HG02852 (cell line): ENCODE measurements at regions not wholly inside any gene's neighbourhood (a gene's known extent, or its start where the extent isn't known, plus 50 kb on each side); places are given as distances from the start of the nearest gene placed in this dataset.
"Not testable (repeated sequence)": the region's sequence is repeated elsewhere in the genome, so short reads cannot be mapped to it uniquely, and the experiment has no call there.

Source experiments
- ATAC-seq: cut with Tn5 transposase; IDR thresholded peaks from one replicate; pipeline ENCODE4 v1.9.1; 2021; ENCODE audit warnings: mild to moderate bottlenecking, moderate library complexity; ENCODE audit not compliant: unreplicated experiment

- ATAC-seq: no peak
Observed at GRCh38 chr7:152594801-152595200, 81.1 kb downstream of the XRCC2 start.

GRCh38 chr7:152591976-152592375, 84.0 kb downstream of the XRCC2 start:
- ATAC-seq: no peak

GRCh38 chr7:152590481-152590880, 85.5 kb downstream of the XRCC2 start:
- no peak for ATAC-seq

GRCh38 chr7:152589821-152590220, 86.1 kb downstream of the XRCC2 start:
- ATAC-seq: not testable (repeated sequence)

GRCh38 chr7:152588350-152588749, 87.6 kb downstream of the XRCC2 start:
- no peak for ATAC-seq

DNA sequence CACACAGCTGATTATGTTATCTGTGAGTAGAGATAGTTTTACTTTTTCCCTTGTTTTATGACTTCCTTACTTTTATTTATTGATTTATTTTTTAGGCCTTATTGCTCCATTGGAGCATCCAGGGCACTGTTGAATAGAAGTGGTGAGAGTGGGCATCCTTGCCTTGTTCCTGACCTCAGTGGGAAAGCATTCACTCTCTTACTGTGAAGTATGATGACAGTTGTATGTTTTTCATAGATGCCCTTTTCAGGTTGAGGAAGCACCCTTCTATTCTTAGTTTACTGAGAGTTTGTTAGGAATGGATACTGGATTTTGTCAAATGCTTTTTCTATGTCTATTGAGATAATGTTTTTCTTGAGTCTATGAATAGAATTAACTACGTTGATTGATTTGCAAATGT, 88.6 kb downstream of the XRCC2 start:
- no peak for ATAC-seq

- no peak for ATAC-seq
Observed at GRCh38 chr7:152583006-152583405, 92.9 kb downstream of the XRCC2 start.

DNA sequence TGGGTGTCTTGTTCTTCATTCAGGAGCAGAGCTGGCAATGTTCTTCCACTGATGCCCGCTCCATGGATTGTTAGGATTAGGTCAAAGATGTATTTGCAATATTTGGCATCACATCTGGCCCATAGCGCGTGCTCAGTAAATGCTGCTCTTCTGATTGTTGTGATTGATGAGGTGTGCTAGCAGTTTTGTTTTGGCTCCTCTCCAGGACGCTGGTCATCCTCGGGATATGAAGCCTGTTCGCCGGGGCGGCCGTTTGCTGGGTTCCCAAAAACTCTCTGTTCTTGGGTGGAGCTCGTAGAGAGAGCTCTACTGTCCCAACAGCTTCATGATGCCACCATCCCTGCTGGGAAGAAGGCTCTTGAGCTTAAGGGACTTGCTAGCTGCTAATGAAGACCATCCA, 96.9 kb downstream of the XRCC2 start:
- no peak for ATAC-seq

DNA sequence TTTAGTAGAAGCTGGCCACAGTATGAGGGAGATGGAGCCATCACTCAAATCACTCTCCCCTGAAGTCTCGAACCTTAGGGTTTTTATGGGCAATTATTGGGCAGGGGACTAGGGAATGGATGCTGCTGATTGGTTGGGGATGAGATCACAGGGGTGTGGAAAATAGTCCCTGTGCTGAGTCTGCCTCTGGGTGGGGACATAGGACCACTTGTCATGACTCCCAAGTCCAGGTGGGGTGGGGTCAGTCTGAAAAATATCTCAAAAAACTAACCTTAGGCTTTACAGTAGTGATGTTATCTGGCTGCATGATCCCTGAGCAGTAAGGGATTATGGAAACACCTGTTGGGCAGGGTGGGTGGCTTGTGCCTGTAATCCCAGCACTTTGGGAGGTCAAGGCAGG, 98.6 kb downstream of the XRCC2 start:
- no peak for ATAC-seq

GRCh38 chr7:152574892-152575548, 100.9 kb downstream of the XRCC2 start:
- ATAC-seq: peak; percentile 81

- not testable (repeated sequence) for ATAC-seq
Observed at GRCh38 chr7:152573186-152573585, 102.8 kb downstream of the XRCC2 start.

DNA sequence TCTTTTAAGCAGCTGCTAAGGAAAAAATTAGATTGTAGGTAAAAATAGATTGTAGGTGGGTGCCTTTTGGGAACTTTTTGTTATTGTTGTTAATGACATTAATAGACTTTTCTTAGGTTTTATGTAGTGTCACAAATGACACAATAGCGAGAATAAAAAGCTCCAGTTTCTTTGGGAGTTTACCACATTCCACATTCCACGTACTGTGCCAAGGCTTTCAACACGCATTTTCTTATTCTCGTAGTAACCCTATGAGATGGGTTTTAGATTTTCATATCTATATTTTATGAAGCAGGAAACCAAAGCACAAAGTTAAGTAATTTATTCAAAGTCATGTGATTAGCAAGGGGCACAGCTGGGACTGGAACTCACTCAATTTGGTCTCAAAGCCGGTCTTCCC, 103.8 kb downstream of the XRCC2 start:
- ATAC-seq: no peak

GRCh38 chr7:152571068-152571467, 104.9 kb downstream of the XRCC2 start:
- no peak for ATAC-seq

DNA sequence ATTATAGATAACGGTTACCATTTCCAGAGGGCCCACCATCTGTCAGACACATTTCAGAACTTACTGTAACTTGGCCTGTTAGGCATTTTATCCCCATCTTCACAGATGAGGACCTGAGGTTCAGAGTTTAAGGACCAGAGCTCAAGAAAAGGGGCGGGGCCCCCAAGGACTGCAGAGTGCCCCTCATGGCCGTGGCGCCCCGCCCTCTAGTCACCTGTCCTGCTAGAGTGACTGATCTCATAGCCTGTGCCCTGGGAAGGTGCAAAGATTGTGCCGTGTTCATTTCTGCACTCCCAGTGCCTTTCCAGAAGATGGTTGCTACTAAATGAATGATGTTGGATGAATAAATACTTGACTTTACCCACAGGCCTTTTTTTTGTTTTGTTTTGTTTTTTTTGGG, 107.0 kb downstream of the XRCC2 start:
- no peak for ATAC-seq

GRCh38 chr7:152565731-152566130, 110.2 kb downstream of the XRCC2 start:
- no peak for ATAC-seq

DNA sequence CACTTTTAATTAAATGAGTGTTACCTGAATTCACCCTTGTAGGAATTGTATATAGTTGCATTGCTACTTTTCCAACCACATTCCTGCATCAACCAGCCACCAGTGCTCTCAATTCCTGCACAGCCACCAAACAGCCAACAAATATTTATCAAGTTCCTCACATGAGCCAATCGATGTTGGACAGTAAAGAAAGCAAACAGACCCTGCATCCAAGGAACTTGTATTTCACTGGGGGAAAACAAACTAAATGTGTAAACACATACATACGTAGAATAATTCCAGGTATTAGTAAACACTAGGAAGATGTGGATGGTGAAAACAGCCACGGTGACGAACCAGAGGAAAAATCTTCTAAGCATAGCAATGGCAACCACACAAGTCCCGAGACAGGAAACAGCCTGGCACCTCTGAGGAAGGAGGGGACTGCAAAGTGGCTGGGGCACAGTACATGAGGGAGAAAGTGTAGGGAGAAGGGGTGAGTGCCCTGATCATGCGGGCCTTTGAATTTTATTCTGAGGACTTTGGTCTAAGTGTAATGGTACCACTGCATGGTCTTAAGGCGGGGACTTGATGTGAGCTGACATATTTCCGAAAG, 111.2 kb downstream of the XRCC2 start:
- no peak for ATAC-seq

- no peak for ATAC-seq
Observed at GRCh38 chr7:152556013-152556755, 119.8 kb downstream of the XRCC2 start.

DNA sequence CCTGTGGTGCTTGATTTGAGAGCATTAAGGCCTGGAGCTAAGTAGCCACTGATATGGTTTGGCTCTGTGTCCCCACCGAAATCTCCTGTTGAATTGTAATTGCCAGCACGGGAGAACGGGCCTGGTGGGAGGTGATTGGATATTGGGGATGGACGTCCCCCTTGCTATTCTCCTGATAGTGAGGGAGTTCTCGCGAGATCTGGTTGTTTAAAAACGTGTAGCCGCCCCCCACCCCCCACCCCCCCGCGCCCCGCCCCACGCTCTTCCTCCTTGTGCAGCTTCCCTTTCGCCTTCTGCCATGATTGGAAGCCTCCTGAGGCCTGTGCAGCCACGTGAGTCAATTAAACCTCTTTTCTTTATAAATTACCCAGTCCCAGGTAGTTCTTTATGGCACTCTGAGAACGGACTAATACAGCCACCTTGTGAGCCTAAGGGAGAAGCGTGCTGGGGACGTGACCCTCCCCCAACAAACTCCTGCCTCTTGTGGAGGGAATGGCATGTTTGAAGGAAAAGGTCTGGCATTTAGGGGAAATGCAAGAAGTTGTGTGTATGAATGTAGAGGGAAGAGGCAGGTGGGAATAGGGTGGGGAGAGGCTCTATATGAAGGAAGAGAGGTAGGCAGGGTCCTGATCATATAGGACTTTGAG, 118.0 kb upstream of the KMT2C start:
- no peak for ATAC-seq

DNA sequence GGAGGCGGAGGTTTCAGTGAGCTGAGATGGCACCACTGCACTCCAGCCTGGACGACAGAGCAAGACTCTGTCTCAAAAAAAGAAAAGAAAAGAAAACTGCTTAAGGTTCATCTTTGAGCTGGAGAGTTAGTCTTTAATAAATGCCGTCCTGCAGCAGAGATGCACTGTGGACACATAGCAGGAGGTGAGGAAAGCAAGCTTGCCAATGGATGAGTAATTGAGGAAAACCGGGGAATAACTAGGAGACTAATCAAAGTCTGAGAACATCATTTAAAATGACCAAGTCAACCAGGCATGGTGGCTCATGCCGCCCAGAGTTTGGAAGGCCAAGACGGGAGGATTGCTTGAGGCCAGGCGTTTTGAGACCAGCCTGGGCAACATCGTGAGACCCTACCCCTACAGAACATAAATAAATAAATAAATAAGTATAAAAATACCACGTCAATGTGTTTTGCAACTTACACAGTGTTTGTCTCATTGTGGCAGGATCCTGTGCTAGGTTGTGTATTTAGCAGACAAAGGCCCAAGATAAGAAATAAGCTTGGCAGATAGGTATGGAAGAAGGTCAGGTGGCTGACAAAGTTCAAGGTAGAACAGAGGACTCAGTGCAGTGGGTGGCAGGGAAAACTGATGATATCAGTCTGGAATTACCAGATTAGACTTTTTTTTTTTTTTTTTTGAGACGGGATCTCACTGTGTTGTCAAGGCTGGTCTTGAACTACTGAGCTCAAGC, 115.7 kb upstream of the KMT2C start:
- ATAC-seq: no peak

- no peak for ATAC-seq
Observed at GRCh38 chr7:152544971-152545619, 109.3 kb upstream of the KMT2C start.
